NCI-H2196 (cell line): ENCODE measurements at regions not wholly inside any gene's neighbourhood (a gene's known extent, or its start where the extent isn't known, plus 50 kb on each side); places are given as distances from the start of the nearest gene placed in this dataset.

ENCODE experiments used
- DNase-seq: peaks from one replicate; lab custom pipeline; 2025; ENCODE audit not compliant: unreplicated experiment; lab: John Stamatoyannopoulos, UW

- DNase-seq: no peak
These were observed 123.0 kb upstream of the KCNN2 start for GRCh38 chr5:114238771-114239313.

DNA sequence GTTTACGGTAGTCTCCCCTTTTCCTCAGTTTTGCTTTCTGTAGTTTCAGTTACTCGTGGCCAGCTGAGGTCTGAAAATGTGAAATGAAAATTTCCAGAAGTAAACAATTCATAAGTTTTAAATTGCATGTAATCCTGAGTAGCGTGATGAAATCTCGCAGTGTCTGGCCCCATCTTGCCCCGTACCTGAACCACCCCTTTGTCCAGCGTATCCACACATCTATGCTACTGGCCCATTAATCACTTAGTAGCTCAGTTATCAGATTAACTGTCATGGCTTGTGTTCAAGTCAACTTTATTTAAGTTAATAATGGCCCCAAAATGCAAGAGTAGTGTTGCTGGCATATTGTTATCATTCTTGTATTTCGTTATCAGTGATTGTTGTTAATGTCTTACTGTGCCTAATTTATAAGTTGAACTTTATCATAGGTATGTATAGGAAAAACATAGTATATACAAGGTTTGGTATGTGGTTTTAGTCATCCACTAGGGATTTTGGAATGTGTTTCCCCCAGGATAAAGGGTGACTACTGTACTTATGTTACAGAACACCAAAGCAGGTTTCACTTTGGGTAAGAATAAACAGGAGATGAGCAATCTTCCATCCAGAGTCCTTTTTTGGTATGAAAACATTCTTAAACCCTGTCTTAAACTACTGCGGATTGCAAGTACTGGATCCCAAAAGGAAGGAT, 118.4 kb upstream of the KCNN2 start:
- DNase-seq: no peak

GRCh38 chr5:114243972-114244317, 117.9 kb upstream of the KCNN2 start:
- DNase-seq: no peak

- no peak for DNase-seq
These were observed 112.0 kb upstream of the KCNN2 start for GRCh38 chr5:114249823-114250222.

GRCh38 chr5:114250536-114250935, 111.3 kb upstream of the KCNN2 start:
- DNase-seq: no peak

DNA sequence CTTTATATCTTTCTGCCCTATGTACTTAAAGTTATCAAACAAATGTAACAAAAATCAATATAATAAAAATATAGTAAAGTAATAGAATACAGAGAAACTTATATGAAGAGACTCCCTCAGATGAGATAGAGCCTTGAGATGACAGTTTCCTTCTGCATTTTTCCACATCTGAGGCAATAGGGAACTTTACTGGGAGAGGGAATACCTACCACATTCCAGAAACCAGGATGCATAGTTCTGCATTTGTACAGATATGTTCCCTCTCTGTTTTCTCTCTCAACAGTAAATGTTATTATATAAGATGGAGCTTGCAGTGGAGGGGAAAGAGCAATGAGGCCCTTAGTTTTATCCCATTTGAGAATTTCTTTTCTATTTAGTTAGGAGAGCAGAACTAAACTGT, 109.6 kb upstream of the KCNN2 start:
- no peak for DNase-seq

DNA sequence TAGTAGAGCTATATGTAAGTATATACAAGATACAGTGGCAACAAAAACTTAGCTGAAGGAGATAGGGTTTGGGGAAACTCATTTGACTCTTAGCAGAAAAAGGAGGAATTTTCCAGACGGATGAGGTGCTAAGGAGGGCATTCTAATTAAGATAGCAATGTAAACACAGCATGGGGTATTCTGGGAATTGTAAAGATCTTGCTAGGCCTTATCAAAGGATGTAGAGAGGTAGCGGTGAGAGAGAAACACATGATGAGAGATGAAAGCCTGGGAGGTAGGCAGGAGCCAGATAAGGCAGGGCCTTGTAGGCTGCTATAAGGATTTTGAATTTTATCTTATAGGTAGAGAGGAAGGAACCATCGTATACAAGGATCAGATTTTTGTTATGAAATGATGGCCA, 106.6 kb upstream of the KCNN2 start:
- no peak for DNase-seq

DNA sequence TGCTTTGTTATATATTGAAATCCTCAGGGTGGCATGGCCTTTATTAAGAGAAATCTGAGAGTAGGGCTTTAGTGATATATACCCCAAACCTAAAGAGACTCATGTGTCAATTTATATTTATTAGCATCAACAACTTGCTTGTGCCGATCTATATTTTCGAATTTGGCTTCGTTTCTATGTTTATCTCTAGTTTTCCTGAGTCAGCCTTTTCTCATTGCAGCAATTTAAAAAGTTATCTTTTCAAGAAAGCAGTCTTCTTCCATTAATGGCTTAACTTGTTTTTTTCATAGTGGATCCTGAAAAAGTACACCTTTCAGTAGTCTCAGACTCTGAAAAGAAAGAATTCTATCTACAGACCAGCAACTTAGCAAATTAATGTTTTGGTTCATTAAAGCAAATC, 99.9 kb upstream of the KCNN2 start:
- no peak for DNase-seq

DNA sequence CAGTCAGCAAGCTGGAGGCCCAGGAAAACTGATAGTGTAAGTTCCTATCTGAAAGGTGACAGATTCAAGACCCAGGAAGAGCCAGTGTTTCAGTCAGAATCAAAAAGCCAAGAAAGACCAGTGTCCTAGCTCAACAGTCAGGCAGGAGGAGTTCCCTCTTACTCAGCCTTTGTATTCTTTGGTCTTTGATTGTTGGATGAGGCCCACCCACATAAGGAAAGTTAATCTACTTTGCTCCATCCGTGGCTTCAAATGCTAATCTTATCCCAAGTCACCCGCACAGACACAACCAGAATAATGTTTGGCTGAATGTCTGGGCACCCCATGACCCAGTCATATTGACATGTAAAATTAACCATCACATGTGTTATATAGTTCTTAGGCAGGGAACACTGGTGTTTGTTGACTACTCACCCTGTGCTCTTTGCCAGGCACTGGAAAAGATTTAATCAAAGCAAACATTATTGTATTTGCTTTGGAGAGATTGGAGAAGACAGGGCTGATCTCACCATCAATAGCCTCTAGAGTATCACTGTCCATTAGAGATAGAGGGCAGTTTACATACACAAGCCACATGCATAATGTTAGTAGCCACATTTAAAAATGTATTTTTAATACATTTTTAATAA, 96.3 kb upstream of the KCNN2 start:
- no peak for DNase-seq

- DNase-seq: no peak
These were observed 95.5 kb upstream of the KCNN2 start for GRCh38 chr5:114266374-114266773.

DNA sequence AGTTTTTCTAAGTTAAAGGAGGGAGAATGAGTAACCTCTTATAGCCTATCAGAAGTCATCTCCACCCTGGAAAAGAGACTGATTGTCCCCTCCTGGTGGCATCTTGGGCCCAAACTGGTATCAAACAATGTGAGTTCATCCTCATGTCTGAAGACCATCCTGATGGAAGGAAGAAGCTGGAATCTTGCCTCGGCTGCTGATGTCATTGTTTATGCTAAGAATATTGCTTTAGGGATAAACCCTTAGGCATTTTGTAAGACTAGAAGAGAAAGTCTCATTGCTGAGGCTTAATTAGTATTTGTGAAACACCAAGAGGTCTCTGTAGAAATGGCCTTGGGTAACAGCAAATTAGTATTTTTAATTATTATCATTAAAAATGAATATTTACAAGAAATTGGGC, 65.7 kb upstream of the KCNN2 start:
- no peak for DNase-seq

GRCh38 chr5:114297915-114298314, 64.0 kb upstream of the KCNN2 start:
- no peak for DNase-seq

DNA sequence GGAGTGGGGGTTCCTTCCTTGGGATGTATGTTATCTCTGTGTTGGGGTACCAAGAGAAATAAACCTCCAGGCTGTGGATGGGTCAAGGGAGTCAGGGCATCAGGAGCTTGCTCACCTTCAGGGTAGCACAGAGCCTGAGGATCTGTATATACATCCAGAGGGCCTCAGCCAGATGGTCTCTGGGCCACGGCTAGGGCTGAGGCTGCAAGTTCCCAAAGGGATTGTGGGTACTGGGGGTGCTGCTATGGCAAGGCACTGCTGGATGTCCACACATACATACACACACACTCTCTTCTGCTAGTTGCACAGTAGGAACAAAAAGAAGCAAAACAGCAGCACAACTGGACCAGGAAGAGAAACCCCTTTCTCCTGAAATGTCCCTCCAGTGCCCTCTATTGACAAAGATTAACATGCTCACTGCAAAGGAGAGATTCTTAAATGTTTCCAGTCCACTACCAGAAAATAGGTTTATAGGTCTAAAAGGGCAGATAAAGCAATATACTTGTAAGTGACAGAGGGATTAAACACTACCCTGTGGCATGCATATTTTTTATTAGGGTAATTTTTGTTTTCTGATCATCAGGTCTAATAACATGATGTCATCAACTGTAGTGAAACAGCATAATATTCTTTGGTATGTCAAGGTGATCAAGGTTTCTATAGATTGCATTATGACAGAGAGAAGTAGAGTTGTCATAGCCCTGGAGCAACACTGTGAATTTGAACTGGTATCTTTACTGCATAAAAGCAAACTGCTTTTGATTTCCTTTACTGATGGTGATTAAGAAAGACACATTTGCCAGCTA, 56.3 kb upstream of the KCNN2 start:
- no peak for DNase-seq

DNA sequence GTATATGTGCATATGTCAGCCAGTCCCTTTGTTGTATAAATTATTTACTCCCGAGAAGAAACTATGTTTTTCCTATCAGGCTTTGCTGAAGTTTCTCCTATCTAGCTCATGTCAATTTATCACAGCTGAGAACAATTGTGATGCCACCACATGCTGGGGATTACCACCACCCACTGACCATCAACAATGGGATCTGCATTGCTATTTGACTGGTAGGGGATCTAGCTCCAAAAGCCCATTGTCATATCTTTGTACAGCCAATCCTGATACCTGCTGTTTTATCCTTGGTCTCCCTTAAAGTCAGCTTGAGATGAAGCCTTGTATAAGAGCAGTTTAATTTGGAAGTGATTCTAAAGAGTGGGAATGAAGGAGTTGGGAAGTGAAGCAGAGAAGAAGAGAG, 53.9 kb upstream of the KCNN2 start:
- DNase-seq: no peak

DNA sequence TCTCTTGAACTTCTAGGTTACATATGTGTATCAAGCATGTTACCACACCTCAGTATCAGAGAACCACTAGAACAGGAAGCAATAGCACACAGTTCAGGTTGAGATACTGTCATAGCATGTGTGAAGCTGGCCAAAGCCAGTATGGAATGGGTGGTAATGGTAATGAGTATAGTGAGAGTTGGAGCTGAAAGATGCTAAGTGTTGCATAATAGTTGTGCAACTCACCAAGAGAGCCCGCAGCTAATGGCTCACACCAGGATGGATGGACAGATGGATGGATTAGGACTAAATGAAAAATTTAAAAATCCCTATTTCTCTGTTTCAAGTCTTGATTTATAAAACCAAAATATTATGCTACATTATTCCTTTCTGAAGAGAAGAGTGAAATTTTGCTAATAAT, 53.4 kb upstream of the KCNN2 start:
- no peak for DNase-seq

GRCh38 chr5:114310666-114311065, 51.2 kb upstream of the KCNN2 start:
- no peak for DNase-seq

- DNase-seq: no peak
These were observed 50.6 kb upstream of the KCNN2 start for GRCh38 chr5:114311281-114311680.

- DNase-seq: no peak
These were observed 49.9 kb upstream of the KCNN2 start for GRCh38 chr5:114311968-114312367.
